Spleen (tissue), 7 donors: ENCODE measurements at regions not wholly inside any gene's neighbourhood (a gene's known extent, or its start where the extent isn't known, plus 50 kb on each side); places are given as distances from the start of the nearest gene placed in this dataset.

Source experiments
- POLR2A ChIP-seq, 3 donors: fragments of 450-650 bp; IDR thresholded peaks; one replicate each; pipeline ENCODE4 v1.5.1; 2017; ENCODE audit warnings: antibody characterized with exemption in 3 of 3, mild to moderate bottlenecking in 1 of 3
- POLR2AphosphoS5 ChIP-seq, 3 donors: sonication (generic); formaldehyde crosslinking; IDR thresholded peaks; one replicate each; pipeline ENCODE4 v1.5.1; 2017; ENCODE audit warnings: antibody characterized with exemption in 3 of 3
- TF ChIP-seq, protein P1 (sequence below), 11 experiments: fragments of 200-600 bp in 7 of 11; fragments of 450-650 bp in 4 of 11; sonication (generic) in 4 of 11; IDR thresholded peaks in 8 of 11; conservative IDR thresholded peaks in 3 of 11; 1 replicate in 7 of 11; 2 replicates in 4 of 11; pipeline versions ENCODE4 v1.4.0 to v1.8.0; 2016 to 2021; ENCODE audit warnings: antibody characterized with exemption in 11 of 11, inconsistent platforms in 4 of 11, mild to moderate bottlenecking in 1 of 11
- donor health status: DM: no; HTN: no; CAD: no; lungs with moderate emphysema.
- donor health status: DM: no; HTN: no; CAD: no.
- donor health status: DM: no; HTN: no; CAD: no.

DNA sequence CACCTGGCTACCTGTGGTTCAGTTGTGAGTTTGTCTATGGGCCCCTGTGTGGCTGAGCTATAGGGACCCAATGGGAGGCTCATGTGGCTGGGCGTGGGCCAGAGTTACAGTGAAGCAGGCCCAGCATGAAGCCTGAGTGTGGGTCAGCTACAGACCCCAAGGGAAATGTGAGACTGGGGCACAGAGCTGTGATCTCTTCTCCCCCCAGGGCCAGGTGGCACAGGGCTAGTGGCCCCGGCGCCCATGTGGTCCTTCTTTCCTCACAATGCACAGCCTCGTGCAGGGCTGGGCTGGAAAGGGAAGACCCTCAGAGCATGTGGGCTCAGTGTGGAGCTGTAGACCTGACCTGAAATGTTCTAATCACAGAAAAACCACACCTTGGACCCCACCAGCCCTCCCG, 71.6 kb upstream of the NECTIN1 start:
- TF ChIP-seq, protein P1, sequence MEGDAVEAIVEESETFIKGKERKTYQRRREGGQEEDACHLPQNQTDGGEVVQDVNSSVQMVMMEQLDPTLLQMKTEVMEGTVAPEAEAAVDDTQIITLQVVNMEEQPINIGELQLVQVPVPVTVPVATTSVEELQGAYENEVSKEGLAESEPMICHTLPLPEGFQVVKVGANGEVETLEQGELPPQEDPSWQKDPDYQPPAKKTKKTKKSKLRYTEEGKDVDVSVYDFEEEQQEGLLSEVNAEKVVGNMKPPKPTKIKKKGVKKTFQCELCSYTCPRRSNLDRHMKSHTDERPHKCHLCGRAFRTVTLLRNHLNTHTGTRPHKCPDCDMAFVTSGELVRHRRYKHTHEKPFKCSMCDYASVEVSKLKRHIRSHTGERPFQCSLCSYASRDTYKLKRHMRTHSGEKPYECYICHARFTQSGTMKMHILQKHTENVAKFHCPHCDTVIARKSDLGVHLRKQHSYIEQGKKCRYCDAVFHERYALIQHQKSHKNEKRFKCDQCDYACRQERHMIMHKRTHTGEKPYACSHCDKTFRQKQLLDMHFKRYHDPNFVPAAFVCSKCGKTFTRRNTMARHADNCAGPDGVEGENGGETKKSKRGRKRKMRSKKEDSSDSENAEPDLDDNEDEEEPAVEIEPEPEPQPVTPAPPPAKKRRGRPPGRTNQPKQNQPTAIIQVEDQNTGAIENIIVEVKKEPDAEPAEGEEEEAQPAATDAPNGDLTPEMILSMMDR (IDR thresholded peaks at IDR 0.05 in 8 of 11, conservative IDR thresholded peaks at IDR 0.05 in 3 of 11) = no peak
- no peak for TF ChIP-seq POLR2A (IDR thresholded peaks at IDR 0.05)
- no peak for TF ChIP-seq POLR2AphosphoS5 (IDR thresholded peaks at IDR 0.05)
